ENCODE measurements at regions not wholly inside any gene's neighbourhood (a gene's known extent, or its start where the extent isn't known, plus 50 kb on each side); places are given as distances from the start of the nearest gene placed in this dataset.
"Not testable (repeated sequence)": the region's sequence is repeated elsewhere in the genome, so short reads cannot be mapped to it uniquely, and the experiment has no call there.

GRCh38 chr10:9453871-9454270, 1399.4 kb downstream of the GATA3 start:
- TF ChIP-seq BHLHE40 (IDR thresholded peaks at IDR 0.05; ENCODE audit: low read depth, low read length); RNF2 (IDR thresholded peaks at IDR 0.05; ENCODE audit: borderline replicate concordance, low read depth); CTCF (IDR thresholded peaks at IDR 0.05); ZFP36 (IDR thresholded peaks at IDR 0.05; ENCODE audit: borderline replicate concordance, partially characterized antibody); CHD2 (IDR thresholded peaks at IDR 0.05; ENCODE audit: low read length, partially characterized antibody); RCOR1 (IDR thresholded peaks at IDR 0.05; ENCODE audit: low read depth, low read length); E2F6 (IDR thresholded peaks at IDR 0.05; ENCODE audit: borderline replicate concordance, low read depth); POLR2A (IDR thresholded peaks at IDR 0.05; ENCODE audit: low read length); CBX2 (IDR thresholded peaks at IDR 0.05; ENCODE audit: borderline replicate concordance, low read depth); REST (IDR thresholded peaks at IDR 0.05); MAFK (IDR thresholded peaks at IDR 0.05; ENCODE audit: partially characterized antibody); EP300 (IDR thresholded peaks at IDR 0.05): not testable (repeated sequence)
